Endothelial cell (in vitro differentiated cells): ENCODE measurements at regions not wholly inside any gene's neighbourhood (a gene's known extent, or its start where the extent isn't known, plus 50 kb on each side); places are given as distances from the start of the nearest gene placed in this dataset.

Source experiments
- DNase-seq: peaks from one replicate; pipeline ENCODE4 v3.0.0; 2021; ENCODE audit warnings: low spot score
- H3K27ac Mint-ChIP-seq: one replicate; pipeline ENCODE4 v1.8.0; 2021; ENCODE audit warnings: mixed read lengths, inconsistent platforms; ENCODE audit not compliant: unreplicated experiment
- H3K27me3 Mint-ChIP-seq: one replicate; pipeline ENCODE4 v1.8.0; 2021; ENCODE audit warnings: mild to moderate bottlenecking, moderate library complexity, mixed read lengths, inconsistent platforms; ENCODE audit not compliant: unreplicated experiment
- H3K36me3 Mint-ChIP-seq: one replicate; pipeline ENCODE4 v1.8.0; 2021; ENCODE audit warnings: mild to moderate bottlenecking, low read depth, mixed read lengths, inconsistent platforms; ENCODE audit not compliant: unreplicated experiment
- H3K4me1 Mint-ChIP-seq: one replicate; pipeline ENCODE4 v1.8.0; 2021; ENCODE audit warnings: mild to moderate bottlenecking, mixed read lengths, inconsistent platforms; ENCODE audit not compliant: unreplicated experiment
- H3K4me3 Mint-ChIP-seq: one replicate; pipeline ENCODE4 v1.8.0; 2021; ENCODE audit warnings: mild to moderate bottlenecking, mixed read lengths, inconsistent platforms; ENCODE audit not compliant: unreplicated experiment
- H3K9me3 Mint-ChIP-seq: one replicate; pipeline ENCODE4 v1.8.0; 2021; ENCODE audit warnings: mixed read lengths, inconsistent platforms; ENCODE audit not compliant: unreplicated experiment
- CTCF ChIP-seq: fragments of 200-600 bp; sonication (generic); IDR thresholded peaks from one replicate; pipeline ENCODE4 v1.5.0; 2021; ENCODE audit warnings: antibody characterized with exemption; ENCODE audit not compliant: unreplicated experiment

DNA sequence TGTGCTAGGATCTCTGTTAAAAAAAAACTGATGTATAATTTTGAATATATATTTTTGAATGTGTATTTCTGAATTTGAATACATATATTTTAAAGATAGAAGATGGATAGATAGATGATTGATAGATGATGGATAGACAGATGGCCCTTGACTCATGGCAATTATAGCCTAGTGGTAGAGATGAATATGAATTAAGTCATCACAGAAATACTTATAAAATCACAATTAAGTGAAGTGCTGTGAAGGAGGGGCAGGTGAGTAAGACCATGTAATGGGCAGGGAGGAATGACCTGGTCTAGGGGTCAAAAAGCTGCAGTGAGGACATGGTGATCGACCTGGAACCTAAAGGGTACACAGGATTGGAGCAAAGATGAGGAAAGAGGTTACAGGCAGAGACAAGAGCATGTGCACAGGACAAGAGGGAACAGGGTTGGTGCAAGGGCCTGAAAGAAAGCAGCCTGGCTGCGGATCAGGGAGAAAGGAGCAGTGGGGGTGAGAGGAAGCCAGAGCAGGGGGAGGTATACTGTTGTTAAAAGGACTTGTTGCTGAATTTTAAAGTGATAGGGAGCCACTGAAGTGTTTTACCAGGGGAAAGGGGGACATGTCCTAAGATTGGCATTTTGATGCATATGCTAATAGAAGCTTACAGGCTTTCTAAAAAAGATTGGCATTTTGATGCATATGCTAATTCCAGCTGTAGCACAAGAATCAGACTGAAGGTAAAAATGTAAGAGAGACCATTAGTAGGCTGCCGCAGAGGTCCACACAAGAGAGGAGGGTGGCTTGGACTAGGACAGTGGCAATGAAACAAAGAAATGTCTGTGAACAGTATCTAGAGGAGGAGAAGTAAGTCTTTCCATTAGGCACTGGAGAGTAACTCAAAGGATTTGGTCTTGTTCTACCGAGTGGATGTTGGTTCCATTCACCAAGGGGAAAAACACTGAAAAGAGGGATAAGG, 527.8 kb downstream of the AGTPBP1 start:
- no peaks in the 10 kb centered on the region for H3K4me1 Mint-ChIP-seq
- no peak for DNase-seq
- H3K27ac Mint-ChIP-seq, result no peak overlapping the region
- no peak overlapping the region for H3K4me3 Mint-ChIP-seq
- no peaks in the 10 kb centered on the region for H3K9me3 Mint-ChIP-seq
- no peak for TF ChIP-seq CTCF
- H3K36me3 Mint-ChIP-seq, result no peaks in the 10 kb centered on the region
- H3K27me3 Mint-ChIP-seq, result no peaks in the 10 kb centered on the region

DNA sequence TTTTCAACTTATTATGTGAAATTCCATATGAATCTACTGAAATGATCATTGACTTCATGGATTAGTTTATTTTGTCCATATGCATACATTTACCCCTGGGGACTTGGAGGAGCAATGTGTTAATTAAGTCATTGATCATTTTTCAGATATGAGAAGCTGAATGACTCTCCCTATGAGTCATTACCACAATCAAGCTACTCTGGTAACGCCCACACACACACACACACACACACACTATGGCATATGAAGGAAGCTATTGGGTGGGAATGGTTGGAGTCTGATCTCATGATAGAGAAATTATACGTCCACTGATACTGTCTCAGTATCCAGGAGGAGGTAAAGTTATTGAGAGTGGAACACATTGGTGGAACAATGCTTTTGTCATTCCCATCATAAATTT, 528.9 kb downstream of the AGTPBP1 start:
- Mint-ChIP-seq H3K4me3 (no peak overlapping the region), H3K36me3 (no peaks in the 10 kb centered on the region), H3K27me3 (no peaks in the 10 kb centered on the region), H3K27ac (no peak overlapping the region), H3K9me3 (no peaks in the 10 kb centered on the region), H3K4me1 (no peaks in the 10 kb centered on the region)
- TF ChIP-seq CTCF, result no peak
- DNase-seq, result no peak

DNA sequence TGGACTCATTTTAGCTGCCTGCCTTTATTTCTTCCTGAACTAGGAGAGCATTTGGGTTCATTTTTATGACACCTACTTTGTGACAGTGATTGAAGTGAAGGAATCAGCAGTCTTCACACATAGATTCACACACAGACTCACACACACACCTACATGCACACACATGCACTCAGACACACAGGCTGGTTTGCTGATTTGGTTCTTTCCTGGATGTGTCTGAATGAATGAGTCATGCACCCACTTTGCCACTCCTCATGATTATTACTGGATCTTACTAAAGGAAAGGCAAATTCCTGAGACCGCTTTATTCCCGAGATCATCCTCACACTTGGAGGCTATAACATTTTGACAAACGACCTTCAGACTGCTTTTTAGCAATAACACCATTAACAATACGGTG, 529.5 kb downstream of the AGTPBP1 start:
- Mint-ChIP-seq H3K9me3 (no peaks in the 10 kb centered on the region), H3K27ac (no peak overlapping the region)

DNA sequence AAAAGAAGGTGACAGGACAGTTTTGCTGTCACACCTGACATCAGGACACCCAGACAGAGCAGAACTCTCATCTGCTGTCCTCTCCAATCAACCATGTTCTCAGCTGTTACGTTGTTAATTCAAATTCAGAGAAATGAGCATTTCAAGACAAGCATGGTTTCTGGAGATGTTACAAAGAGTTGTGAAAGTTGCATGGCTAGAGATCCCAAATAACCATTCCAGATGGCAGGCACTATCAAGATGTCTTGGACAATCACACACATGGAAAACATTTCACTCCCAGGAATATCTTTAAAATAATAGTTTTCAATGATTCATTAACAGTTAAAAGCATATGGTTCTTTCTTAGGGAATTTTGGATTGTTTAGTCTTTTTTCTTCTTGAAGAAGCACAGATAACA, 533.1 kb downstream of the AGTPBP1 start:
- Mint-ChIP-seq H3K27me3 (peaks cover 1% of the 10 kb centered on the region), H3K4me3 (no peak overlapping the region), H3K36me3 (no peaks in the 10 kb centered on the region), H3K9me3 (no peaks in the 10 kb centered on the region), H3K4me1 (no peaks in the 10 kb centered on the region), H3K27ac (no peak overlapping the region)
- no peak for DNase-seq
- TF ChIP-seq CTCF, result no peak

More for the DNA sequence above, 529.5 kb downstream of the AGTPBP1 start:
- Mint-ChIP-seq H3K4me3 (no peak overlapping the region), H3K36me3 (no peaks in the 10 kb centered on the region), H3K4me1 (no peaks in the 10 kb centered on the region), H3K27me3 (no peaks in the 10 kb centered on the region)
- DNase-seq, result no peak
- TF ChIP-seq CTCF, result no peak

DNA sequence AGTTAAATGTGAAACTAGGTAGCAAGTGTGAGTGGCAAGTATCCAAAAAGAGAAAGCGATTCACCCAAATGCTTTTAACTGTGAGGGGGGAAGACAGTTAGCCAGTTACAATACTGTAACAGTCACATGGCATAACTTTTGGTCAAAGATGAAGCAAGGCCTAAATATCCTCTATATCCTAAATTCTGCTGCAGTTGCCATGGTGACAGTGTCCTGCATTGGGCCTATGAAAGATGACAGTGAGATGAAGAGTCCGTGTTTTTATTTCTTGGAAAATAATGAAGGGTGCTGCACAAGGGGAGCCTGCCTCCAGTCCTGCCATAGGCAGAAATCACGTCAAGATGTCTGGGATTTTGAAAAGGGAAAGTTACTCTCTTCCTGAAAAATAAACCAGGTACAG, 534.6 kb downstream of the NTRK2 start:
- Mint-ChIP-seq H3K27ac (no peak overlapping the region), H3K4me1 (no peaks in the 10 kb centered on the region), H3K9me3 (no peaks in the 10 kb centered on the region), H3K27me3 (peaks cover 1% of the 10 kb centered on the region), H3K4me3 (no peak overlapping the region), H3K36me3 (no peaks in the 10 kb centered on the region)
- no peak for DNase-seq
- no peak for TF ChIP-seq CTCF
